ENCODE measurements at regions not wholly inside any gene's neighbourhood (a gene's known extent, or its start where the extent isn't known, plus 50 kb on each side); places are given as distances from the start of the nearest gene placed in this dataset.

DNA sequence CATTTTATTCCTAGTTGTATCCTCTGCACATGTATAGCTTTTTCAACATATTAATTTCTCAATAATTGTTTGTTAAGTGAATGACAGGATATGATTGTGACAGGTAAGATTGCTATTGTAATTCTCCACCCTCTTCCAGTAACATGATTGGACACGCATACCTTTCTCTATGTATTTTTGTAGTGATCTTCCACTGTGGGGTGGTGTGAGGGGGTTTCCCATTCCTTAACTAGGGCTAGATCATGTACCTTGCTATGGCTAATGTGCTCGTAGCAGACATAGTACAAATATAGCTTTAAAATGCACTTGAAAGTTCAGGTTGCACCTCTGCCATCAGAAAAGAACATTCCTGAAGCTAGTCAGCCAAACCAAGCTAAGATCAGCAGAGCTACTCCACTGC lies 2392.8 kb upstream of the RAG2 start:
- TF ChIP-seq, protein P1, sequence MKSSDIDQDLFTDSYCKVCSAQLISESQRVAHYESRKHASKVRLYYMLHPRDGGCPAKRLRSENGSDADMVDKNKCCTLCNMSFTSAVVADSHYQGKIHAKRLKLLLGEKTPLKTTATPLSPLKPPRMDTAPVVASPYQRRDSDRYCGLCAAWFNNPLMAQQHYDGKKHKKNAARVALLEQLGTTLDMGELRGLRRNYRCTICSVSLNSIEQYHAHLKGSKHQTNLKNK (CRISPR knock-in tag; IDR thresholded peaks at IDR 0.05): no peak
- TF ChIP-seq SP1 (CRISPR knock-in tag; conservative IDR thresholded peaks at IDR 0.05): no peak
- no peak for TF ChIP-seq MYBL2 (CRISPR knock-in tag; IDR thresholded peaks at IDR 0.05)
- TF ChIP-seq ZSCAN18 (CRISPR knock-in tag; IDR thresholded peaks at IDR 0.05): no peak
- no peaks in the 10 kb centered on the region for H3K4me1 Mint-ChIP-seq
- H3K9me3 Mint-ChIP-seq: peaks cover 63% of the 10 kb centered on the region
- POLR2A ChIA-PET: no interaction called here
- no peak overlapping the region for H3K27ac Mint-ChIP-seq
- peaks cover 49% of the 10 kb centered on the region for H3K36me3 Mint-ChIP-seq
- H3K27me3 Mint-ChIP-seq (ENCODE audit: low read depth): peaks cover 4% of the 10 kb centered on the region
- no peak for DNase-seq (ENCODE audit: low spot score)
- H3K4me3 Mint-ChIP-seq: no peak overlapping the region
- ATAC-seq: no peak
- CTCF ChIA-PET: no interaction called here

- TF ChIP-seq HMGA2 (CRISPR knock-in tag; IDR thresholded peaks at IDR 0.05) (no peak), FOXP1 (CRISPR knock-in tag; IDR thresholded peaks at IDR 0.05; ENCODE audit: borderline replicate concordance) (no peak), NR1H2 (CRISPR knock-in tag; IDR thresholded peaks at IDR 0.05) (no peak), IRF1 (CRISPR knock-in tag; IDR thresholded peaks at IDR 0.05) (no peak), EMX1 (CRISPR knock-in tag; IDR thresholded peaks at IDR 0.05) (no peak), SOX15 (CRISPR knock-in tag; IDR thresholded peaks at IDR 0.05) (no peak), ZNF138 (CRISPR knock-in tag; conservative IDR thresholded peaks at IDR 0.05) (no peak), GTF2I (CRISPR knock-in tag; conservative IDR thresholded peaks at IDR 0.05) (no peak), ZNF532 (CRISPR knock-in tag; IDR thresholded peaks at IDR 0.05; ENCODE audit: borderline replicate concordance) (no peak)
- TF ChIP-seq, protein P2, sequence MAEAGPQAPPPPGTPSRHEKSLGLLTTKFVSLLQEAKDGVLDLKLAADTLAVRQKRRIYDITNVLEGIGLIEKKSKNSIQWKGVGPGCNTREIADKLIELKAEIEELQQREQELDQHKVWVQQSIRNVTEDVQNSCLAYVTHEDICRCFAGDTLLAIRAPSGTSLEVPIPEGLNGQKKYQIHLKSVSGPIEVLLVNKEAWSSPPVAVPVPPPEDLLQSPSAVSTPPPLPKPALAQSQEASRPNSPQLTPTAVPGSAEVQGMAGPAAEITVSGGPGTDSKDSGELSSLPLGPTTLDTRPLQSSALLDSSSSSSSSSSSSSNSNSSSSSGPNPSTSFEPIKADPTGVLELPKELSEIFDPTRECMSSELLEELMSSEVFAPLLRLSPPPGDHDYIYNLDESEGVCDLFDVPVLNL (CRISPR knock-in tag; IDR thresholded peaks at IDR 0.05; ENCODE audit: borderline replicate concordance, low read depth): no peak
- TF ChIP-seq, protein P3, sequence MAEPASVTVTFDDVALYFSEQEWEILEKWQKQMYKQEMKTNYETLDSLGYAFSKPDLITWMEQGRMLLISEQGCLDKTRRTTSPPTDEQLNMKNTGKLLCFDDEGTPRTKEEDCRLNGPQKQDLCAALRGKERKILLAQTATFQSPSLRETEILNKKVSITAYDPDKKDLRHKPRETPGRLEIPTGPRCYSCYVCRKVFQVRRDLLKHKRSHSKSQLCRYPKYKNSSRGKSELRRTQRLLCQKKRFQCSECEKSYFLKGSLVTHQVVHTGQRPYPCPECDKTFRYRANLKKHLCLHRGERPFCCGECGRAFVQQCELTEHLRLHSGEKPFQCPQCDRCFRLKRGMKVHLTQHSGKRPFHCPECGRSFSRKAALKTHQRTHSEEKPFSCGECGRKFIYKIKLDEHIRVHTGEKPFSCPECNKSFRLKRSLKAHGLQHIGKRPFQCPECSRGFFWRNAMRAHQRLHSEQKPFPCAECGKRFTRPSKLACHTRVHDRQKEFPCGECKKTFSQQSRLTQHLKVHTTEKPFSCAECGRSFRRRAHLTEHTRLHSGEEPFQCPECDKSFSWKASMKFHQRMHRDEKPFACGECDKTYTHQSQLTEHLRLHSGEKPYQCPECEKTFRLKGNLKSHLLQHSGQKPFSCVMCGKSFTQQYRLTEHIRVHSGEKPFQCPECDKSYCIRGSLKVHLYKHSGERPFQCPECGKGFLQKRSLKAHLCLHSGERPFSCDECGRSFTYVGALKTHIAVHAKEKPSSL (CRISPR knock-in tag; conservative IDR thresholded peaks at IDR 0.05): no peak
- Mint-ChIP-seq H3K27me3 (ENCODE audit: low read depth) (peaks cover 4% of the 10 kb centered on the region), H3K9me3 (peaks cover 63% of the 10 kb centered on the region), H3K4me3 (no peak overlapping the region), H3K27ac (no peak overlapping the region), H3K36me3 (peaks cover 49% of the 10 kb centered on the region), H3K4me1 (no peaks in the 10 kb centered on the region)
- ATAC-seq (no peak), DNase-seq (ENCODE audit: low spot score) (no peak)
- CTCF ChIA-PET: no interaction called here
- POLR2A ChIA-PET: no interaction called here
These were observed 2392.1 kb upstream of the RAG2 start for GRCh38 chr11:38990139-38990538.

Measured in WTC11 (cell line).